Neural progenitor cell (in vitro differentiated cells): ENCODE measurements at regions not wholly inside any gene's neighbourhood (a gene's known extent, or its start where the extent isn't known, plus 50 kb on each side); places are given as distances from the start of the nearest gene placed in this dataset.

Source experiments
- CTCF ChIP-seq: fragments of 200-600 bp; sonication (generic); IDR thresholded peaks from 2 replicates; pipeline ENCODE4 v1.5.1; 2017; ENCODE audit warnings: antibody characterized with exemption, mild to moderate bottlenecking
- EZH2 ChIP-seq: fragments of 200-600 bp; sonication (generic); IDR thresholded peaks from 2 replicates; pipeline ENCODE4 v1.6.1; 2017; ENCODE audit warnings: antibody characterized with exemption, mild to moderate bottlenecking, moderate library complexity
- EZH2phosphoT487 ChIP-seq: fragments of 200-600 bp; sonication (generic); IDR thresholded peaks from 2 replicates; pipeline ENCODE4 v1.6.1; 2017; ENCODE audit warnings: antibody characterized with exemption

- TF ChIP-seq CTCF, result no peak
- TF ChIP-seq EZH2phosphoT487, result no peak
- TF ChIP-seq EZH2, result no peak
These were observed 74.1 kb downstream of the RND3 start for GRCh38 chr2:150413366-150413765.
